ENCODE measurements at regions not wholly inside any gene's neighbourhood (a gene's known extent, or its start where the extent isn't known, plus 50 kb on each side); places are given as distances from the start of the nearest gene placed in this dataset.

DNA sequence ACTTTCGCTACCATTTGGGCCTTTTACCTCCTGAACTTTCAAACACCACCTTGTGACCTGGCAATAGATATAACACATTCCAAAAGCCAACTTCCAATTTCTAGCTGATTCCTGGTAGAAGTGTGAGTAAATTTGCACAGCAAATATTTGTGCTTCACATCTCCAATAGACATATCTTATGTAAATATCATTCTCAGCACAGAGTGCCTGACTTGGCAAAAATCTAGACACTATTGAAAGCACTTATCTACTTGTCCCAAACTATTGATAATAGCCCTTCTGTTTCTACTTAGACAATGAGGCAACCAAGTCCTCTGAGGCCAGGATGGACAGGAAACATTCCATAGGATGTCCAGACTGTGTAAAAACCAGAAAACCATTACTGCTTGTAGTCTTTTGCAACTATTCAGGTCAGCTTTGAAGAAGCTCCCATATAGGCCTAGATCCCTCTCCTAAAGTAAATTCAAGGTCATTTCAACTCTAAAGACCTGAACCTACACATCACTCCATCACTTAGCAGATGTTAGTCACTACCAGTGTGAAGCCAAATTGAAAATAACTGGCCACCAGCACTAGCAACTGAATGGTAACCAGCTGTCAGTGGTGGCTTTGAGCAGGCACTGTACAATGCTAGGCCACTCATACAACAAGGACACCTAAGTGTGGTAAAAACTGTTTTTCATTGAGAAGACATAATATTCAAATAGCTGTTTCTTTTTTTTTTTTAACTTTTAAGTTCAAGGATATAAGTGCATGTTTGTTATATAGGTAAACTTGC is 95.3 kb upstream of the RSPO3 start:
- peaks cover 48% of the 10 kb centered on the region for H3K4me1 Mint-ChIP-seq (ENCODE audit: low read depth, unreplicated experiment)
- ChIA-PET CTCF (interaction anchor here (0.5 to 1.6 kb wide), 3 partner anchors 47 to 219 kb away, joined by 3 to 6 read pairs (median 5); no protein-coding TSS in a partner anchor), POLR2A (interaction anchor here (0.6 kb wide), 1 partner anchor 22 kb away, joined by 3 read pairs; no protein-coding TSS in a partner anchor)
- no peaks in the 10 kb centered on the region for H3K9me3 ChIP-seq
- intact Hi-C loops (cut with micrococcal nuclease; ENCODE audit: unreplicated experiment) = loop anchor here (1.0 to 5.0 kb wide), 8 partner anchors 10 to 991 kb away; no protein-coding TSS in a partner anchor
- H3K27me3 ChIP-seq (replicated peaks; ENCODE audit: control insufficient read depth, insufficient read depth, low read length) = no peaks in the 10 kb centered on the region
- no TSS peak for BruUV-seq (replicated peaks)
- peaks cover 16% of the 10 kb centered on the region for H3K9me3 Mint-ChIP-seq (ENCODE audit: unreplicated experiment)
- 0 out of 2 replicates have a peak, but pooled peaks cover 1% of the 10 kb centered on the region for H3K36me3 ChIP-seq (ENCODE audit: control insufficient read depth, insufficient read depth, low read length)
- H3K4me3 ChIP-seq (ENCODE audit: low read depth, low read length) = no peak overlapping the region
- H3K27ac Mint-ChIP-seq (ENCODE audit: unreplicated experiment) = peak overlapping the region; percentile 68
- peaks cover 80% of the 10 kb centered on the region for H3K4me1 ChIP-seq
- H3K27me3 Mint-ChIP-seq (ENCODE audit: insufficient read depth, unreplicated experiment) = no peaks in the 10 kb centered on the region
- peak; percentile 66 to 73 for DNase-seq
- H3K36me3 Mint-ChIP-seq (ENCODE audit: insufficient read depth, unreplicated experiment) = peaks cover 10% of the 10 kb centered on the region
- H3K4me3 Mint-ChIP-seq (ENCODE audit: unreplicated experiment) = peak overlapping the region; percentile 62
- TF ChIP-seq, protein P1, sequence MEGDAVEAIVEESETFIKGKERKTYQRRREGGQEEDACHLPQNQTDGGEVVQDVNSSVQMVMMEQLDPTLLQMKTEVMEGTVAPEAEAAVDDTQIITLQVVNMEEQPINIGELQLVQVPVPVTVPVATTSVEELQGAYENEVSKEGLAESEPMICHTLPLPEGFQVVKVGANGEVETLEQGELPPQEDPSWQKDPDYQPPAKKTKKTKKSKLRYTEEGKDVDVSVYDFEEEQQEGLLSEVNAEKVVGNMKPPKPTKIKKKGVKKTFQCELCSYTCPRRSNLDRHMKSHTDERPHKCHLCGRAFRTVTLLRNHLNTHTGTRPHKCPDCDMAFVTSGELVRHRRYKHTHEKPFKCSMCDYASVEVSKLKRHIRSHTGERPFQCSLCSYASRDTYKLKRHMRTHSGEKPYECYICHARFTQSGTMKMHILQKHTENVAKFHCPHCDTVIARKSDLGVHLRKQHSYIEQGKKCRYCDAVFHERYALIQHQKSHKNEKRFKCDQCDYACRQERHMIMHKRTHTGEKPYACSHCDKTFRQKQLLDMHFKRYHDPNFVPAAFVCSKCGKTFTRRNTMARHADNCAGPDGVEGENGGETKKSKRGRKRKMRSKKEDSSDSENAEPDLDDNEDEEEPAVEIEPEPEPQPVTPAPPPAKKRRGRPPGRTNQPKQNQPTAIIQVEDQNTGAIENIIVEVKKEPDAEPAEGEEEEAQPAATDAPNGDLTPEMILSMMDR (IDR thresholded peaks at IDR 0.05; ENCODE audit: insufficient read depth in 1 of 2, low read depth in 1 of 2, low read length in 1 of 2, severe bottlenecking in 1 of 2, unreplicated experiment in 1 of 2) = no peak

DNA sequence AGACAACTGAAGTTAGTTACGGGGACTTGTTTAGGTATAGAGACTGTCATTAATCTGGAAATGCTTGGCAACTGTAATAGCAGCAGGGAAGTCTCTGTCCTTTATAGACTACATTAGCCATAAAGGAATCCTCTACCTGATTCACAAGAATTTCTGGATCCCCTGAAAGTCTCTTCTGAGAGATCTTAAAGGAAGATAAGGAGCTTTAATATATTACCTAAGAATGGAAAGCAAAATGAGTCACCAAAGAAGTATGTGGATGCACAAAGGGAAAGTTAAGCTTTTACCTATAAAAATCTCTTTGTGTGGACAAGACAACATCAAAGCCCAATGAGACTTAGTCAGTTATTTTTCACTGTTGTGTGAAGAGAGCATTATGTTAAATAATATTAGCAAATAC is 92.2 kb upstream of the RSPO3 start:
- H3K4me1 ChIP-seq = peaks cover 76% of the 10 kb centered on the region

DNA sequence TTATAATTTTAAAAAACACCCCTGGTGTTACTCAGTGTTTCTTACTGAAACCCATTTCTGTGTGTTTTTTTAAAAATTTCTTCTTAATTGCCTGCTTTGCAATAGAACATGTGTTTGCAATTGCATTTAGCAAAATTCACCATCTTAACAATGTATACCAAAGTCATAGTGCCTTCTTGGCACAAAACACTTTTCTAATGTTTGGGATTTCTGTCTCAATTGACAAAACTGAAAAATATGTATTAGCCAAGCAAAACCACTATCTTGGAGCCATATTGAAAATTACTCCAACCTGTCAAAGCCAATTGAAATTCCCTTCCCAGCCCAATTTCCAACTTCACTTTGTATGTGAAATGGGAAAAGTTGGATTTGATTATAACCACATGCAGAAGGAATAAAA is 88.4 kb upstream of the RSPO3 start:
- Mint-ChIP-seq H3K4me1 (ENCODE audit: low read depth, unreplicated experiment) (peaks cover 19% of the 10 kb centered on the region), H3K4me3 (ENCODE audit: unreplicated experiment) (no peak overlapping the region), H3K27me3 (ENCODE audit: insufficient read depth, unreplicated experiment) (no peaks in the 10 kb centered on the region), H3K36me3 (ENCODE audit: insufficient read depth, unreplicated experiment) (peaks cover 5% of the 10 kb centered on the region), H3K9me3 (ENCODE audit: unreplicated experiment) (no peaks in the 10 kb centered on the region), H3K27ac (ENCODE audit: unreplicated experiment) (no peak overlapping the region)
- TF ChIP-seq, protein P1 (IDR thresholded peaks at IDR 0.05; ENCODE audit: insufficient read depth in 1 of 2, low read depth in 1 of 2, low read length in 1 of 2, severe bottlenecking in 1 of 2, unreplicated experiment in 1 of 2) = no peak
- Histone ChIP-seq H3K4me3 (ENCODE audit: low read depth, low read length) (no peak overlapping the region), H3K36me3 (ENCODE audit: control insufficient read depth, insufficient read depth, low read length) (no peaks in the 10 kb centered on the region), H3K9me3 (no peaks in the 10 kb centered on the region), H3K4me1 (peaks cover 40% of the 10 kb centered on the region), H3K27me3 (replicated peaks; ENCODE audit: control insufficient read depth, insufficient read depth, low read length) (no peaks in the 10 kb centered on the region)
- no TSS peak for BruUV-seq (replicated peaks)
- DNase-seq = no peak
- POLR2A ChIA-PET = no interaction called here
- CTCF ChIA-PET = no interaction called here
- intact Hi-C loops (cut with micrococcal nuclease; ENCODE audit: unreplicated experiment) = no loop called here

More for the DNA sequence above, 92.2 kb upstream of the RSPO3 start:
- no peaks in the 10 kb centered on the region for H3K36me3 ChIP-seq (ENCODE audit: control insufficient read depth, insufficient read depth, low read length)
- Mint-ChIP-seq H3K4me1 (ENCODE audit: low read depth, unreplicated experiment) (peaks cover 36% of the 10 kb centered on the region), H3K27me3 (ENCODE audit: insufficient read depth, unreplicated experiment) (no peaks in the 10 kb centered on the region), H3K36me3 (ENCODE audit: insufficient read depth, unreplicated experiment) (peaks cover 10% of the 10 kb centered on the region), H3K9me3 (ENCODE audit: unreplicated experiment) (no peaks in the 10 kb centered on the region), H3K4me3 (ENCODE audit: unreplicated experiment) (peak overlapping the region; percentile 20), H3K27ac (ENCODE audit: unreplicated experiment) (peak overlapping the region; percentile 72)
- TF ChIP-seq, protein P1 (IDR thresholded peaks at IDR 0.05; ENCODE audit: insufficient read depth in 1 of 2, low read depth in 1 of 2, low read length in 1 of 2, severe bottlenecking in 1 of 2, unreplicated experiment in 1 of 2) = no peak
- DNase-seq = peak in 1 of 2 experiments; percentile 66
- no peaks in the 10 kb centered on the region for H3K27me3 ChIP-seq (replicated peaks; ENCODE audit: control insufficient read depth, insufficient read depth, low read length)
- H3K9me3 ChIP-seq = no peaks in the 10 kb centered on the region
- ChIA-PET POLR2A (no interaction called here), CTCF (no interaction called here)
- intact Hi-C loops (cut with micrococcal nuclease; ENCODE audit: unreplicated experiment) = loop anchor here (5.0 kb wide), 1 partner anchor 316 kb away; the partner anchor contains the start of gene ECHDC1
- no TSS peak for BruUV-seq (replicated peaks)
- H3K4me3 ChIP-seq (ENCODE audit: low read depth, low read length) = no peak overlapping the region

Measured in Caco-2 (cell line).